ENCODE measurements at regions not wholly inside any gene's neighbourhood (a gene's known extent, or its start where the extent isn't known, plus 50 kb on each side); places are given as distances from the start of the nearest gene placed in this dataset.

GRCh38 chr4:96097040-96097607 is 257.2 kb downstream of the PDHA2 start (continued):
- TF ChIP-seq ZNF687 (IDR thresholded peaks at IDR 0.05): no peak
- no peak for TF ChIP-seq SIX5 (IDR thresholded peaks at IDR 0.05; ENCODE audit: low read depth, low read length, severe bottlenecking)
- no peak for TF ChIP-seq JUND (IDR thresholded peaks at IDR 0.05; ENCODE audit: low read depth, low read length)
- no peak for TF ChIP-seq CEBPZ (IDR thresholded peaks at IDR 0.05; ENCODE audit: low read depth, low read length)

GRCh38 chr4:96097693-96098092 is 257.8 kb downstream of the PDHA2 start:
- FAIRE-seq: no peak
- 0% methylated on average over 1 of the region's 1 CpG for WGBS (ENCODE audit: insufficient coverage, insufficient replicate concordance, low lambda C conversion rate, missing lambda C conversion rate)
- TF ChIP-seq IKZF2 (IDR thresholded peaks at IDR 0.05) (no peak), MEF2A (IDR thresholded peaks at IDR 0.05; ENCODE audit: insufficient read depth, low read depth, low read length) (no peak), BHLHE40 (IDR thresholded peaks at IDR 0.05; ENCODE audit: borderline replicate concordance in 1 of 2, low read depth in 2 of 2, low read length in 1 of 2) (no peak), TCF3 (IDR thresholded peaks at IDR 0.05; ENCODE audit: borderline replicate concordance, insufficient read depth, low read depth, low read length) (no peak), BRCA1 (IDR thresholded peaks at IDR 0.05; ENCODE audit: low read depth, low read length) (no peak), ZNF274 (IDR thresholded peaks at IDR 0.05; ENCODE audit: insufficient read depth, insufficient read length) (no peak), MAX (IDR thresholded peaks at IDR 0.05; ENCODE audit: low read depth, low read length) (no peak), ZNF384 (IDR thresholded peaks at IDR 0.05; ENCODE audit: borderline replicate concordance, low read depth, low read length) (no peak), SMC3 (IDR thresholded peaks at IDR 0.05; ENCODE audit: borderline replicate concordance, low read length) (no peak)

More at GRCh38 chr4:96097693-96098092, 257.8 kb downstream of the PDHA2 start:
- no TSS peak for BruUV-seq (replicated peaks)
- H3K4me2 ChIP-seq (ENCODE audit: control insufficient read depth, insufficient read depth): no peak overlapping the region
- H2AFZ ChIP-seq (ENCODE audit: control insufficient read depth, low read depth, low read length): no peak overlapping the region
- no peak overlapping the region for H3K27ac ChIP-seq (ENCODE audit: control insufficient read depth, insufficient read depth)
- no peaks in the 10 kb centered on the region for H3K9me3 ChIP-seq (replicated peaks; ENCODE audit: control insufficient read depth, insufficient read depth, low read length)
- H3K36me3 ChIP-seq (ENCODE audit: control insufficient read depth in 2 of 2, insufficient read depth in 2 of 2, low read length in 1 of 2): no peaks in the 10 kb centered on the region
- in situ Hi-C loops (cut with MboI): no loop called here
- no peaks in the 10 kb centered on the region for H3K27me3 ChIP-seq (replicated peaks in 1 of 2; ENCODE audit: control insufficient read depth in 2 of 2, insufficient read depth in 2 of 2, low read length in 1 of 2)
- H3K9ac ChIP-seq (ENCODE audit: control insufficient read depth, insufficient read depth, low read length): no peak overlapping the region
- ChIA-PET SMC1A (ENCODE audit: uncharacterized antibody, unreplicated experiment) (interaction anchor here (0.5 kb wide), 1 partner anchor 1418 kb away, joined by 3 read pairs; no protein-coding TSS in a partner anchor), POLR2A (no interaction called here), RAD21 (ENCODE audit: unreplicated experiment) (no interaction called here), CTCF (no interaction called here)
- no peaks in the 10 kb centered on the region for H3K4me1 ChIP-seq (ENCODE audit: control insufficient read depth, insufficient read depth, low read length)
- ATAC-seq (no peak), DNase-seq (ENCODE audit: low read depth, low spot score) (no peak)
- H3K4me3 ChIP-seq: no peak overlapping the region
- intact Hi-C loops (cut with micrococcal nuclease; ENCODE audit: unreplicated experiment): no loop called here
- H3K79me2 ChIP-seq (ENCODE audit: control insufficient read depth, insufficient read depth, low read length): no peaks in the 10 kb centered on the region
- no peaks in the 10 kb centered on the region for H4K20me1 ChIP-seq (ENCODE audit: control insufficient read depth, insufficient read depth)

All from GM12878 (cell line).